Esophagus squamous epithelium (tissue), 5 donors: ENCODE measurements at regions not wholly inside any gene's neighbourhood (a gene's known extent, or its start where the extent isn't known, plus 50 kb on each side); places are given as distances from the start of the nearest gene placed in this dataset.

Source experiments
- DNase-seq: peaks from one replicate; lab custom pipeline; 2025; lab: John Stamatoyannopoulos, UW
- H3K27ac ChIP-seq, 4 donors: fragments of 200-600 bp; sonication (generic); one replicate each; pipeline ENCODE4 v1.5.1; 2016 to 2019; ENCODE audit warnings: mild to moderate bottlenecking in 1 of 4
- H3K27me3 ChIP-seq, 4 donors: fragments of 200-600 bp; sonication (generic); 1 replicate in 3 of 4; 2 replicates in 1 of 4; pipeline versions ENCODE4 v1.5.1 to v1.6.0; 2017 to 2021; ENCODE audit warnings: antibody characterized with exemption in 1 of 4
- H3K36me3 ChIP-seq, 3 donors: fragments of 200-600 bp; sonication (generic); one replicate each; pipeline ENCODE4 v1.5.1; 2016 to 2019
- H3K4me1 ChIP-seq, 3 donors: fragments of 200-600 bp; sonication (generic); one replicate each; pipeline ENCODE4 v1.5.1; 2017 to 2019
- H3K4me3 ChIP-seq, 4 donors: fragments of 200-600 bp; sonication (generic); 1 replicate in 3 of 4; 2 replicates in 1 of 4; pipeline ENCODE4 v1.5.1; 2016 to 2019; ENCODE audit warnings: mild to moderate bottlenecking in 2 of 4, moderate library complexity in 1 of 4
- H3K9me3 ChIP-seq, 3 donors: fragments of 200-600 bp; sonication (generic); one replicate each; pipeline ENCODE4 v1.5.1; 2016 to 2019
- CTCF ChIP-seq, 6 experiments: fragments of 450-650 bp in 4 of 6; fragments of 200-600 bp in 2 of 6; sonication (generic) in 2 of 6; IDR thresholded peaks; one replicate each; pipeline ENCODE4 v1.5.1; 2016 to 2019; ENCODE audit warnings: antibody characterized with exemption in 6 of 6, mild to moderate bottlenecking in 4 of 6, moderate library complexity in 4 of 6
- POLR2A ChIP-seq, 4 donors: fragments of 450-650 bp; IDR thresholded peaks; one replicate each; pipeline ENCODE4 v1.6.1; 2017; ENCODE audit warnings: antibody characterized with exemption in 4 of 4, mild to moderate bottlenecking in 4 of 4, moderate library complexity in 3 of 4
- WGBS, 2 donors: methylation state at CpG; one replicate each; pipeline ENCODE4 v1.1.5; 2018; 5-methylcytosine and 5-hydroxymethylcytosine counted together
- intact Hi-C: fragments of 100-400 bp; cut with DNase I; formaldehyde crosslinking; loops from one replicate; pipeline ENCODE4 v1.15.0; 2022
- donor health status: DM: yes; HTN: yes; CAD: no.

- 64 to 74% methylated on average over 6 of the region's 6 CpGs for WGBS, 2 donors
- intact Hi-C loops, result no loop called here
- Histone ChIP-seq H3K36me3 (no peaks in the 10 kb centered on the region), H3K4me3 (no peak overlapping the region), H3K9me3 (no peaks in the 10 kb centered on the region), H3K27ac (no peak overlapping the region), H3K27me3 (peaks cover 0 to 52% (median 0%) of the 10 kb centered on the region in 4 donors), H3K4me1 (no peaks in the 10 kb centered on the region)
- DNase-seq, result no peak
- TF ChIP-seq POLR2A (IDR thresholded peaks at IDR 0.05), result no peak
Measured at GRCh38 chr1:29906927-29907326, 670.6 kb downstream of the PTPRU start.

GRCh38 chr1:29903548-29904166, 667.3 kb downstream of the PTPRU start:
- TF ChIP-seq CTCF (IDR thresholded peaks at IDR 0.05) (no peak), POLR2A (IDR thresholded peaks at IDR 0.05) (no peak)
- peaks cover 0 to 62% (median 0%) of the 10 kb centered on the region in 4 donors for H3K27me3 ChIP-seq
- intact Hi-C loops, result no loop called here
- no peaks in the 10 kb centered on the region for H3K9me3 ChIP-seq
- WGBS, 2 donors, result 61 to 72% methylated on average over 5 of the region's 5 CpGs
- no peak for DNase-seq
- H3K27ac ChIP-seq, result no peak overlapping the region
- H3K4me1 ChIP-seq, result no peaks in the 10 kb centered on the region
- H3K36me3 ChIP-seq, result no peaks in the 10 kb centered on the region
- no peak overlapping the region for H3K4me3 ChIP-seq

GRCh38 chr1:29901624-29902325, 665.5 kb downstream of the PTPRU start:
- TF ChIP-seq POLR2A (IDR thresholded peaks at IDR 0.05) (no peak), CTCF (IDR thresholded peaks at IDR 0.05) (no peak)
- H3K4me1 ChIP-seq, result no peaks in the 10 kb centered on the region
- peaks cover 0 to 62% (median 0%) of the 10 kb centered on the region in 4 donors for H3K27me3 ChIP-seq
- WGBS, 2 donors, result 30 to 34% methylated on average over 8 to 11 of the region's 12 CpGs
- H3K4me3 ChIP-seq, result no peak overlapping the region
- intact Hi-C loops, result no loop called here
- H3K27ac ChIP-seq, result no peak overlapping the region
- H3K36me3 ChIP-seq, result no peaks in the 10 kb centered on the region
- no peak for DNase-seq
- no peaks in the 10 kb centered on the region for H3K9me3 ChIP-seq

- intact Hi-C loops, result no loop called here
Measured at GRCh38 chr1:29900712-29901111, 664.4 kb downstream of the PTPRU start.

GRCh38 chr1:29900104-29900679, 663.9 kb downstream of the PTPRU start:
- no peak for DNase-seq
- no peak overlapping the region for H3K27ac ChIP-seq
- TF ChIP-seq POLR2A (IDR thresholded peaks at IDR 0.05) (no peak), CTCF (IDR thresholded peaks at IDR 0.05) (no peak)
- H3K9me3 ChIP-seq, result no peaks in the 10 kb centered on the region
- H3K36me3 ChIP-seq, result no peaks in the 10 kb centered on the region
- 55 to 63% methylated on average over 12 to 20 of the region's 20 CpGs for WGBS, 2 donors
- peaks cover 0 to 75% (median 0%) of the 10 kb centered on the region in 4 donors for H3K27me3 ChIP-seq
- no peaks in the 10 kb centered on the region for H3K4me1 ChIP-seq
- H3K4me3 ChIP-seq, result no peak overlapping the region
- intact Hi-C loops, result no loop called here

More at GRCh38 chr1:29900712-29901111, 664.4 kb downstream of the PTPRU start:
- H3K27ac ChIP-seq, result no peak overlapping the region
- 75 to 100% methylated on average over 1 to 2 of the region's 3 CpGs for WGBS, 2 donors
- no peak overlapping the region for H3K4me3 ChIP-seq
- DNase-seq, result no peak
- no peaks in the 10 kb centered on the region for H3K9me3 ChIP-seq
- H3K4me1 ChIP-seq, result no peaks in the 10 kb centered on the region
- peaks cover 0 to 70% (median 0%) of the 10 kb centered on the region in 4 donors for H3K27me3 ChIP-seq
- no peak for TF ChIP-seq POLR2A (IDR thresholded peaks at IDR 0.05)
- no peak for TF ChIP-seq CTCF (IDR thresholded peaks at IDR 0.05)
- no peaks in the 10 kb centered on the region for H3K36me3 ChIP-seq
